LNCAP (cell line): ENCODE measurements at regions not wholly inside any gene's neighbourhood (a gene's known extent, or its start where the extent isn't known, plus 50 kb on each side); places are given as distances from the start of the nearest gene placed in this dataset.
A peak's percentile ranks its signal among the peaks of the same experiment; 100 is the strongest.

Experiments
- CTCF ChIP-seq: fragments of 450-650 bp; IDR thresholded peaks from 2 replicates; pipeline ENCODE4 v1.5.1; 2017; ENCODE audit warnings: mild to moderate bottlenecking

DNA sequence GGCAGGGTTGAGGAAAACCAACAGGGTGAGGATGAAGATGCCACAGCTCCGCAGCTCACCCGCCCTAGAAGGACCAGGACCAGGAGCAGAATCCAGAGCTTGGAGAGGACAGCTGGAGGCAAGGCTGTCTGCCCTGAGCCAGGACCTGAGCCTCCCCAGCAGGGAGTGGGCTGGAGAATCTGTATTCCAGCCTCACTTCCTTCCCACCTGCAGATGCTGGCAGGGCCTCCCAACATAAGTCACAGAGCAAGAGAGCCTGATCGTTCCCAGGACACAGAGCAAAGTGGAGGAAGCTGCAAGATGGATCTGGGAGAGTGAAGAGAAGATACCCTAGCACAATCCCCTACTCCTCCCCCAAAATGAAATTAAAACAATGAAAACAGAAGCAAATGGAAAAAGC, 61.7 kb upstream of the WASF3 start:
- TF ChIP-seq CTCF, result no peak

DNA sequence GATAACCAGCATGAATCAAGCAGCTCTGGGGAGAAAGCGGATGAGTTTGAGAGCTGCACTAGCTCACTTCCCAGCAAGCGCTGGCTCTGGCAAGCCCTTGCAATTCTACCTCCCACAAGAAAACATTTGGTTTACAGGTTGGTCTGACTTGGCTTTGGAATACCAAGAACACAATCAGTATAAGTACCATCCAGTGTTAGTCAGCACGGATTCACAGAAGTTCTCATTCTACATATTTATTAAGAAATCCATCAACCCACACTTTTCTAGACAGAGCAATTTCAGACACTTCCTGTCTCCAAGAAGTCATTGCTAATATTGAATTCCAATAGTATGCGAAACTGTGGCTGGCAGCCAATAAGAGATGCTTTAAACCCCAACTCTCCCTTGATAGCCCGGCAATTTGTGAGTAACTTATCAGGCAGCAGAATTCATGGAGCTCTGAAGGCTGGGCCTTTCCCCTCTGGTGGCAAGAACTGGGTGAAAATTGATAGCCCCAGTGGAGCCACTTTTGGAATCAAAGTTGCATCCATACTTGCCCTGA, 59.4 kb upstream of the WASF3 start:
- TF ChIP-seq CTCF, result no peak

DNA sequence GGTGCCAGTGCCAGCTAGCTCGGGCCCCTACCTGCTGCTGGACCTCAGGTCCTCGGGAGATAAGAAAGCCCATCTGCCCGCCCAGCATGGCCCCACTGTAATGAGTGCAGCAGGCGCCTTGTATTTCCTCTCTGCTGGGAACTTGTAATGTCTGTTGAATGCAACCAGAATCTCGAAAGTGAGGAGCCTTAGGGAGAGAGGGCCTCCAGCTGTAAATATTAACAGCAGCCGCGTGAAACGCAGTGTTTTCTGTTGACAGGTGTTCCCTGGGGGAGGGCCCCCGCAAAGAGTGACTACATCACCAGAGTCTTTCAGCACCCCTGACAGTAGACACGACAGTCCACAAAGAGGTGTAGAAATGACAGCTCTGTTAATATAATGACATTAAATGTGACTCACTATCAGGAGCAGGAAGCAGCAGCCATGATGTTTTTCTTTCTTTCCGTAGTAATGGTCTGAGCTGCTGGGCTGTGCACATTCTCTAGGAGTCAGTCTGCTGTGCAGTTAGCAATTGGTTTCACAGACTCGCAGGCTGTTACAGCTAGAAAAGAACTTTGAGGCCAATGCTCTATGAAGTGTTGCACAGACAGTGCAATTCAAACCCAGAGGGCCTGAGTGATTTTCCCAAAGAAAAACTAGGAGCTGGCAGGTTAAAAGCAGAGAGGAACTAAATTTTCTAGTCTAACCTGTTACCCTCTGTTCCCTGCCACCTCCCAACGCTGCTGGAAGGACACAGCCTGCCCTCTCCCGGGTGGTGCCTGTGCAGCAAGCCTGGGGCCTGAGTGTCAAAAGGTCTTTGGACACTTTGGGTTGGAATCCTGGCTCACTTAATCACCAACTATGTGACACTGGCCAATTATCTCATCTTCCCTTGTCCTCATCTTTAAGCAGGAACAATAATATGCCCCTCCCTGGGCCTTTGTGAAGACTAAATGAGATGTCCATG, 58.6 kb upstream of the WASF3 start:
- peak; percentile 68 for TF ChIP-seq CTCF

DNA sequence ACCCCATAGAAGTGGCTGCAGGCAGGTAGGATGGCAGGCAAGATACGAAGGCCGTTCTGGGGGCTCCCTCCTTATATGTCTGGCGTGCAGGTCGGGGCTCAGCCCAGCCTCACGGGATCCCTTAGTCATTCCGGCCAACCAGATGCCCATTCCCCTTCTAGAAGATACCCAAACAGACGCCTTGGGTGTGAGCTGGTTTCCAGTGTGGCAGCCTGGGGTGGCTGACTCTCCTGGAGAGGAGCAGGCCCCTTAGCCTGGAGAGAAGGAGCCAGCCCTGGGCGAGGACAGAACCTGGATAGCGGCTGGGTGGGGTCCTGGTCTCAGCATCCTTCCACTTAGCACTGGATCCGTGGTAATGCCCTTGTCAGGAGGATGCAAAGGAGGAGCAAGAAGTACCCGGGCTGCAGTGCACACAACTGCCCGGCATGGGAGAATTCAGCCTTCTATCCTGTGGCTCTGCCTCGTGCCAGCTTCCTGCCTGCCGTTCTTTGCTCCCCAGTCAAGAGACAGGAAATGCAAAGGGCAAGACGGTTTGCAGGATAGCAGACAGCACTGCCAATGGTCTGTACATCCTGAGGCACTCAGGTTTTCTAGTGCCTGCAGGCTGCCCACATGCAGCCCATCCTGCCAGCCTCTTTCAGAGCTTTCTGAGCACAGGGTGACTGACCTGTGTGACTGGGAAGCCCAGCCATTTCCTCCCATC, 56.7 kb upstream of the WASF3 start:
- no peak for TF ChIP-seq CTCF

- TF ChIP-seq CTCF, result no peak
Measured at GRCh38 chr13:26501641-26502040, 55.8 kb upstream of the WASF3 start.

- TF ChIP-seq CTCF, result no peak
Measured at GRCh38 chr13:26502826-26503225, 54.7 kb upstream of the WASF3 start.

GRCh38 chr13:26503826-26504594, 53.5 kb upstream of the WASF3 start:
- TF ChIP-seq CTCF, result no peak
